ENCODE measurements at regions not wholly inside any gene's neighbourhood (a gene's known extent, or its start where the extent isn't known, plus 50 kb on each side); places are given as distances from the start of the nearest gene placed in this dataset.

GRCh38 chr18:70523035-70523791 is 234.4 kb downstream of the SOCS6 start:
- no peak for DNase-seq (ENCODE audit: low read depth)
- TF ChIP-seq, protein P1, sequence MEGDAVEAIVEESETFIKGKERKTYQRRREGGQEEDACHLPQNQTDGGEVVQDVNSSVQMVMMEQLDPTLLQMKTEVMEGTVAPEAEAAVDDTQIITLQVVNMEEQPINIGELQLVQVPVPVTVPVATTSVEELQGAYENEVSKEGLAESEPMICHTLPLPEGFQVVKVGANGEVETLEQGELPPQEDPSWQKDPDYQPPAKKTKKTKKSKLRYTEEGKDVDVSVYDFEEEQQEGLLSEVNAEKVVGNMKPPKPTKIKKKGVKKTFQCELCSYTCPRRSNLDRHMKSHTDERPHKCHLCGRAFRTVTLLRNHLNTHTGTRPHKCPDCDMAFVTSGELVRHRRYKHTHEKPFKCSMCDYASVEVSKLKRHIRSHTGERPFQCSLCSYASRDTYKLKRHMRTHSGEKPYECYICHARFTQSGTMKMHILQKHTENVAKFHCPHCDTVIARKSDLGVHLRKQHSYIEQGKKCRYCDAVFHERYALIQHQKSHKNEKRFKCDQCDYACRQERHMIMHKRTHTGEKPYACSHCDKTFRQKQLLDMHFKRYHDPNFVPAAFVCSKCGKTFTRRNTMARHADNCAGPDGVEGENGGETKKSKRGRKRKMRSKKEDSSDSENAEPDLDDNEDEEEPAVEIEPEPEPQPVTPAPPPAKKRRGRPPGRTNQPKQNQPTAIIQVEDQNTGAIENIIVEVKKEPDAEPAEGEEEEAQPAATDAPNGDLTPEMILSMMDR (IDR thresholded peaks at IDR 0.05; ENCODE audit: low read depth, low read length, missing control alignments), result no peak
- no peak overlapping the region for H3K4me3 ChIP-seq (ENCODE audit: low read depth, low read length)

- H3K4me3 ChIP-seq (ENCODE audit: low read depth, low read length), result no peak overlapping the region
- TF ChIP-seq, protein P1 (IDR thresholded peaks at IDR 0.05; ENCODE audit: low read depth, low read length, missing control alignments), result no peak
- DNase-seq (ENCODE audit: low read depth), result no peak
Measured at GRCh38 chr18:70522183-70522680, 233.4 kb downstream of the SOCS6 start.

- H3K4me3 ChIP-seq (ENCODE audit: low read depth, low read length), result no peak overlapping the region
- DNase-seq (ENCODE audit: low read depth), result no peak
- TF ChIP-seq, protein P1 (IDR thresholded peaks at IDR 0.05; ENCODE audit: low read depth, low read length, missing control alignments), result no peak
Measured at GRCh38 chr18:70520867-70521266, 232.0 kb downstream of the SOCS6 start.

- DNase-seq (ENCODE audit: low read depth), result no peak
- TF ChIP-seq, protein P1 (IDR thresholded peaks at IDR 0.05; ENCODE audit: low read depth, low read length, missing control alignments), result no peak
- H3K4me3 ChIP-seq (ENCODE audit: low read depth, low read length), result no peak overlapping the region
Measured at GRCh38 chr18:70513502-70514171, 224.8 kb downstream of the SOCS6 start.

- TF ChIP-seq, protein P1 (IDR thresholded peaks at IDR 0.05; ENCODE audit: low read depth, low read length, missing control alignments), result no peak
- DNase-seq (ENCODE audit: low read depth), result no peak
- no peak overlapping the region for H3K4me3 ChIP-seq (ENCODE audit: low read depth, low read length)
Measured at GRCh38 chr18:70507970-70508369, 219.1 kb downstream of the SOCS6 start.

GRCh38 chr18:70506511-70506910 is 217.7 kb downstream of the SOCS6 start:
- TF ChIP-seq, protein P1 (IDR thresholded peaks at IDR 0.05; ENCODE audit: low read depth, low read length, missing control alignments), result no peak
- H3K4me3 ChIP-seq (ENCODE audit: low read depth, low read length), result no peak overlapping the region
- no peak for DNase-seq (ENCODE audit: low read depth)
